Mucosa of descending colon (tissue), 3 donors: ENCODE measurements at regions not wholly inside any gene's neighbourhood (a gene's known extent, or its start where the extent isn't known, plus 50 kb on each side); places are given as distances from the start of the nearest gene placed in this dataset.

Experiments used
- ATAC-seq: fragments of 200-7000 bp; cut with Tn5 transposase; one replicate; pipeline ENCODE4 v1.9.1; 2020; ENCODE audit warnings: mild to moderate bottlenecking, moderate library complexity
- DNase-seq, 3 donors: peaks; one replicate each; pipeline ENCODE4 v3.0.0-alpha.2; 2020
- H3K36me3 ChIP-seq: fragments of 200-600 bp; one replicate; pipeline ENCODE4 v1.8.0; 2021; ENCODE audit warnings: low read depth, mild to moderate bottlenecking
- H3K4me1 ChIP-seq: fragments of 200-600 bp; one replicate; pipeline ENCODE4 v1.8.0; 2021; ENCODE audit warnings: low read depth, mild to moderate bottlenecking
- H3K4me3 ChIP-seq: fragments of 200-600 bp; one replicate; pipeline ENCODE4 v1.8.0; 2021; ENCODE audit warnings: mild to moderate bottlenecking
- H3K9me3 ChIP-seq: fragments of 200-600 bp; one replicate; pipeline ENCODE4 v1.8.0; 2021; ENCODE audit warnings: mild to moderate bottlenecking
- intact Hi-C, 2 donors: fragments of 100-400 bp; cut with DNase I in 1 of 2; cut with micrococcal nuclease in 1 of 2; formaldehyde crosslinking; loops; one replicate each; pipeline versions ENCODE4 v1.11.0 to v1.11.1; 2022; cut with DNase I, micrococcal nuclease
- TF ChIP-seq, protein P1 (sequence below): fragments of 200-600 bp; IDR thresholded peaks from one replicate; pipeline ENCODE4 v1.8.0; 2022; ENCODE audit warnings: antibody characterized with exemption, mild to moderate bottlenecking
- donor health status: DM: no; HTN: no; CAD: no; lungs with moderate emphysema.
- donor health status: DM: no; HTN: no; CAD: no.
- donor health status: DM: no; HTN: yes; CAD: no.

DNA sequence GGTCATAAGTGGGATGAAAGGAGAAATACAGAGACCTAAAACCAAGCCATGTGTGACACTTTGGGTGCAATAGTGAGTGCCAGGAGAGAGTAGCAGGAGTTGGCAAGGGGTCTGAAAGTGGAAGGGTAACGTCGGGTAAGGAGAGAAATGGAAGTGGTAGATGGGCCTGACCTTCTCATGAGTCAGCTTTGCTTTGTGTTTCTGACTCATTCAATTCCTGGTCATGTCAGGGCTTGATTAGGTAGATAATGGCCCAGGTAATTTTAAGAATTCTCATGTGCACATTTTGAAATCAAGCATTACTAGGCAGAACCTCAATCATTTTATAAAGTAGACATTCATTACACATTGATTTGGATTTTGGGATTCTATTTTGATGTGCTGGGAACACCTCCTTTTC, 262.5 kb downstream of the SOX2 start:
- no peaks in the 10 kb centered on the region for H3K36me3 ChIP-seq
- DNase-seq: no peak
- no peaks in the 10 kb centered on the region for H3K9me3 ChIP-seq
- H3K4me1 ChIP-seq: no peaks in the 10 kb centered on the region
- TF ChIP-seq, protein P1, sequence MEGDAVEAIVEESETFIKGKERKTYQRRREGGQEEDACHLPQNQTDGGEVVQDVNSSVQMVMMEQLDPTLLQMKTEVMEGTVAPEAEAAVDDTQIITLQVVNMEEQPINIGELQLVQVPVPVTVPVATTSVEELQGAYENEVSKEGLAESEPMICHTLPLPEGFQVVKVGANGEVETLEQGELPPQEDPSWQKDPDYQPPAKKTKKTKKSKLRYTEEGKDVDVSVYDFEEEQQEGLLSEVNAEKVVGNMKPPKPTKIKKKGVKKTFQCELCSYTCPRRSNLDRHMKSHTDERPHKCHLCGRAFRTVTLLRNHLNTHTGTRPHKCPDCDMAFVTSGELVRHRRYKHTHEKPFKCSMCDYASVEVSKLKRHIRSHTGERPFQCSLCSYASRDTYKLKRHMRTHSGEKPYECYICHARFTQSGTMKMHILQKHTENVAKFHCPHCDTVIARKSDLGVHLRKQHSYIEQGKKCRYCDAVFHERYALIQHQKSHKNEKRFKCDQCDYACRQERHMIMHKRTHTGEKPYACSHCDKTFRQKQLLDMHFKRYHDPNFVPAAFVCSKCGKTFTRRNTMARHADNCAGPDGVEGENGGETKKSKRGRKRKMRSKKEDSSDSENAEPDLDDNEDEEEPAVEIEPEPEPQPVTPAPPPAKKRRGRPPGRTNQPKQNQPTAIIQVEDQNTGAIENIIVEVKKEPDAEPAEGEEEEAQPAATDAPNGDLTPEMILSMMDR: no peak
- no peak overlapping the region for H3K4me3 ChIP-seq
- intact Hi-C loops: no loop called here
- no peak for ATAC-seq

DNA sequence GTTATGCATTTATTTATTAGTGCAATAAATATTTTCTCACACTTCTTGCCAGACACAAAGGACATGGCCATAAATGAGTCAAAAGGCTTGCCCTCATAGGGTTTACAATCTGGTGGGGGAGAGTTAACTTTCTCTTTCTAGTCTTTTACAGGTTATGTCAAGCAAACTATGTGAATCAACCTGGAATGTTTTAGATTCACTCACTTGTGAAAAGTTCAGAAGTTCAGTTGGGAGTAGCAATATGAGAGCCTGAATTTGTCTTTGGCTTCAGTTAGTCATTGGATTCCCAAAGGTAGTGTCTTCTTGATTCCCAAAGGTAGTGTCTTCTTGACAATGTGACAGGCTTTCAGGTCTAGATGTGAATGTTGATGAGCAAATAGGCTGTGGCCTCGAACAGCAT, 264.8 kb downstream of the SOX2 start:
- TF ChIP-seq, protein P1: no peak
- no peak overlapping the region for H3K4me3 ChIP-seq
- H3K4me1 ChIP-seq: no peaks in the 10 kb centered on the region
- DNase-seq: no peak
- no peaks in the 10 kb centered on the region for H3K36me3 ChIP-seq
- no peak for ATAC-seq
- no peaks in the 10 kb centered on the region for H3K9me3 ChIP-seq
- intact Hi-C loops: no loop called here

DNA sequence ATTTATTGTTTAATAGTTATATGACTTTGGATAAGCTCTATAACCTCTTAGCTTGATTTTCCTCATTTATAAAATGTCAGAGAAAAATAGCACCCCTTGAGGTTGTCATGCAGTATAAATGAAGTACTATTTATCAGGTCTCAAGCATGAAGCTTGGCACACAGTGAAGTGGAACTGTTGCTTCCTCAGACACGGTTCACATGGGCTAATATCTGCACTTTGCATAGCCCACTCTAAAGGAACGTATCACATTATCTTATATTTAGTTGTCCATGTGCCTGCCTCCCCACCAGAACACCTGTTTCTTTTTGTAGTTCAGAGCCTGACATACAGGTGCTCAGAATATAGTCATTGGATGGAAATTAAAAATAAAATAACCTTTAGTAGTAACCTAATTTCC, 273.7 kb downstream of the SOX2 start:
- H3K4me1 ChIP-seq: no peaks in the 10 kb centered on the region
- intact Hi-C loops: no loop called here
- no peaks in the 10 kb centered on the region for H3K36me3 ChIP-seq
- no peak overlapping the region for H3K4me3 ChIP-seq
- TF ChIP-seq, protein P1: no peak
- no peaks in the 10 kb centered on the region for H3K9me3 ChIP-seq
- DNase-seq (no peak), ATAC-seq (no peak)

DNA sequence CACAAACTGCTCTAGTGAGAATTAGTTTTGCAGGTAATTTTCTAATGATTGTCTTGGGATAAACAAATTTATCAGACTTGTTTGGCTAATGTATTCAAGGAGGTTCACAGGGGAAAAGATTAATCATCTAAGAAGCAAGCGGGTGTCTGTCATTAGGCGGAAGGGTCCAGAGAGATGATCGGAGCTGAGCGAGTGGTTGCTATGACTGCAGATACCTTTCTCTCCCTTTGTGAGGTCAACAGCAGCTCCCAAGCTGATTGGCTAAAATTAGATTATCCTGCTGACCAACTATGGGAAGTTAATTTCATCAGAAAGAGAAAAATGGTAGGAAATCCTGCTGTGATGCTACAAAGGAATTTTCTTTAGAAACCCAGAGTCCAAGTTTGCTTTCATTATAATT, 276.0 kb downstream of the SOX2 start:
- intact Hi-C loops: no loop called here

DNA sequence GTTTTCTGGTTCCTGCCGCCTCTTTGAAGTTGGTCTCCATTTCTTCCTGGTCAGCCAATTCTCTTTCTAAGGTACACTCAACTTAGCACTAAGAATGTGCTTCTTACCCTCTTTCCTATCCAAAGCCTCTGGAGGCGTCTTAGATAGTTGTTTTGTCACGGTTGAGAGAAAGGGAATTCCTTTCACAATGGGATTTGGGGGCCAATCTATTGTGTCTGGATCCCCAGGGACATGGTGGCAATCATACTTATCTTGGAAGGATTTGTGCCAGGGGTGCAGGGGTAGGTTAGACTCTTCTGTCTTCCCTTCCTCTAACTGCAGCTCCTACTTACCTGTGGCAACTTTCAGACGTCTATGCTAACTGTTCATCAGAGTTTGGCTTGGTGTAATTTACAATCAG, 287.1 kb downstream of the SOX2 start:
- intact Hi-C loops: no loop called here
- DNase-seq: no peak
- Histone ChIP-seq H3K9me3 (no peaks in the 10 kb centered on the region), H3K4me1 (no peaks in the 10 kb centered on the region), H3K4me3 (no peak overlapping the region), H3K36me3 (no peaks in the 10 kb centered on the region)
- ATAC-seq: no peak
- TF ChIP-seq, protein P1: no peak

More for the DNA sequence above, 276.0 kb downstream of the SOX2 start:
- TF ChIP-seq, protein P1: no peak
- no peaks in the 10 kb centered on the region for H3K9me3 ChIP-seq
- H3K4me1 ChIP-seq: no peaks in the 10 kb centered on the region
- H3K4me3 ChIP-seq: no peak overlapping the region
- ATAC-seq: no peak
- no peak for DNase-seq
- H3K36me3 ChIP-seq: no peaks in the 10 kb centered on the region

DNA sequence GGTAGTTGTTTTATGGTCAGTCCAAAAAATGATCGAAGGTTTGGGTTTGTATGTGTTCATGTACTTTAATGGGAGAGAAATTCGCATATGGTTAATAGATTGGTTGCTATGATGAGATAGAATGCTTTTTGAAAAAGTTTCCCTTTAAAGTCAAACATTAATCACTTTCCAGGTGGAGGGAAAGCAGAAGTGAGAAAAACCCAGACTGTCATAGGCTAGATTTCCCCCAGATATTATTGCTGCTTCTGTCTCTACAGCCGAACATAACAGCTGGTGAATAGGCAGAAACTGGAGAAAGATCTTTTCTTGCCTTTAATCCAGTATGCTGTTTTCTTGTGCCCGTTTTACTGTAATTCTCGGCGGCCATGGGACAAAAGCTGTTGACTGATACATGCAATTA, 287.6 kb downstream of the SOX2 start:
- Histone ChIP-seq H3K9me3 (no peaks in the 10 kb centered on the region), H3K36me3 (no peaks in the 10 kb centered on the region), H3K4me3 (no peak overlapping the region), H3K4me1 (no peaks in the 10 kb centered on the region)
- DNase-seq (no peak), ATAC-seq (no peak)
- TF ChIP-seq, protein P1: no peak
- intact Hi-C loops: no loop called here
